ENCODE measurements at regions not wholly inside any gene's neighbourhood (a gene's known extent, or its start where the extent isn't known, plus 50 kb on each side); places are given as distances from the start of the nearest gene placed in this dataset.
"Not testable (repeated sequence)": the region's sequence is repeated elsewhere in the genome, so short reads cannot be mapped to it uniquely, and the experiment has no call there.

DNA sequence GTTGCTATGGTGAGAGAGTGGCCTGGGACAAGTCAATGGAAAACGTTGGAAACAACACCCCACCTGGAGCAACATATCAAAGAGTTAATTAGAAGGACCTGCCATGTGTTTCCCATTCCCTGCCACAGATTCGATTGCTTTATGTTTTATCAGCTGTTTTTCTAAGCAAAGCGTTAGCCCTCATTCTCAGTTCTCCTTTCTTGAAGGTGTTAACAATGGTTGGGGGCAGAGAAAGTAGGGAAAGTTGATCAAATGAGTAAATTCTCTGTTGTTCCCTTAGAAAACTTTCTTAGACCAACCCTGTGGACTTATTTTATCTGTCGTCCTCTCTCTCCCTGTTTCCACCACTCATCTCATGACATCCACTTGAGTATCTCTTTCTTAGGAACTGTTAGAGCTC is 102.5 kb downstream of the ADAMTS15 start:
- no peak for DNase-seq

DNA sequence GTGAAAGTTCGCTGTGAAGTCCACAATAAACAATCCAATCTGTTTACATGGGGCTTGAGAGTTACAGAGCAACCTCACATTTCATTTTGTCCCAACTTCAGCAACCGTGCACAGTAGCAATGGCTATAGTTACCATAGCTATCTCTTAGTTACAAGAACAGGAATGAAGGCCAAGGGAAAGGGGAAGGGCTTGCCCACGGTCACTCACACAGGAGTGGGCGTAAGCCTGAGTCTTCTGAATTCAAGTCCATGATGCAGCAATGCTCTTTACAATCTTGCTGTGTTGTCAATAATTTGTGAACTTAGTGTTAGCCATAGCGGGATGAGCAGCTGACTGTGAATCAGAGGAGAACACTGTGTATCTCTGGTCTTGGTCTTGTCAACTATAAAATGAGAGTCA is 102.9 kb downstream of the ADAMTS15 start:
- DNase-seq = no peak

DNA sequence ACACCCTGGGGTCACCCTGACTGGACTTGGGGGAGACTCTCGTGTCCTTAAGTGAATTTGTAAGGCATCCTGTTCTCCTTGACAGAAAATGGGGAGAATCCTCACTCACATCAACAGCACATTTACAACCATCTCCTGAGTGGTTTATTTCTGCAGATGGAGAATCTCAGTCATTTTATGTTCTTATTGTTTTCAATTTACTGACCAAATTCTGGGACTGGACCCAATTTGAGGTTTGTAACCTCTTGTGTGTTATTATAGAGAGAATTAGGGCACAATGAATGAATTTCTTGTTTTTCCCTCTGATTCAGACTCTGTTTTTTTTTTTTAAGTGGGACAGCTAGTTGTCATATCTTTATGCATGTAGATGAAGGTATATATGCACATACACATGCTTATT is 104.9 kb downstream of the ADAMTS15 start:
- no peak for DNase-seq

DNA sequence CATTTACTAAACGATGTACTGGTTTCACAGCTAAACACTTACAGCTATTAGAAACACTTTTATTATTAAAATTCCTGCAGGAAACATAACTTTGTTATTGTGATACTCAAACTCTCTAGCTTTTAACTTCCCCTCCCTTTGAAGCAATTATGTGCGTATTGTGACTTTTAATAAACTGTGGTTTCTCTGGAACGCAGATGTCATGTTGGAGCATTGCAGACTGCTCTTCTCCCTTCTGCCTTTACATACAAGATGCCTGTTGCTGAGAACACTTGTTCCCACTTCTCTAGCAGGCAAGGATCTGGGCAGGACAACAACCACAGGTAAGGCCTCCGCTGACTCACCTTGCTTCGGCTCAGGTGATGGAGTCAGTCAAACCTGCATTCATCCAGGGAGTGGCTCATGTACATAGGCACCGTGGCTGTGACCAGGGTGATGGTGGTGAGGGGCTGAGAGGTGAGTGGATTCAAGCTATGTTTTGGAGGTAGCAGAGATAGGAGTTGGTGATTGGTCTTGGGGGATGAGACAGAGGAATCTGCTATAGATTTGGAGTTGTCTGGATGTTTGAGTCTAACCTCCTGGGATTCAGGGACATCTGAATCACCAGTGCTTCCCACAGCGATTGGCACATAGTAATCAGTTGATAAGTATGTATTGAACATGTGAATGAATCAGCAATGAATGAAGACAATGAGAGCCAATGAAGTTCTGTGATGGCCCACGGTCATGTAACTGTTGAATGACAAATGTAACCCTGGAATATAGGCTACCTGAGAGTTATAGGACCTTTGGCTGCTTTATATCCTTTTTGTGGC is 106.0 kb downstream of the ADAMTS15 start:
- DNase-seq = no peak

DNA sequence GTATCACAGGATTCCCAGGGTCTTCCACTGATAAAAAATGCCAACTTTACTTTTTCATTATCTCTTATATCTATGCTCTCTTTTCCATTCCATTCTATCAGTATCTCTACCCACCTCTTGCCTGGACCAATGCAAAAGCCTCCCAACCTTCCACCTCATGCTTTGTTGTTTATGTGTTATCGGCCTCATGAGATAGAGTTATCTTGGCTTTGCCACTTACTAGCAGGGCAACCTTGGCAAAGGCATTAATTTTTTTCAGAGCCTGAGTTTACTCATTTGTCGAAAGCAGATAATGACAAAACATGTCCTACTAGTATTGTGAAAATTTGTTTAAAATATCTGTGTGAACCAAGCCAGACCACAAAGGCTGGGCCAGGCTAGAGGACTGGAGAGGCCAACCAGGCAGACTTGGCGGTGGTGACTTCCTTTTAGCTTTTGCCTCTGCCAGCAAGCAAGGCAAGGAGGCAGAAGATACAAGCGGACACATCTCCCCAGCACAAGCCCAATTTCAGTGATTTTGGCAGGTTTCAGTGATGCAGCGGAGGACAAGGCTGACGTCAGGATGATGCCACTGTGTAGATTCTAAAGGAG is 106.9 kb downstream of the ADAMTS15 start:
- no peak for DNase-seq

DNA sequence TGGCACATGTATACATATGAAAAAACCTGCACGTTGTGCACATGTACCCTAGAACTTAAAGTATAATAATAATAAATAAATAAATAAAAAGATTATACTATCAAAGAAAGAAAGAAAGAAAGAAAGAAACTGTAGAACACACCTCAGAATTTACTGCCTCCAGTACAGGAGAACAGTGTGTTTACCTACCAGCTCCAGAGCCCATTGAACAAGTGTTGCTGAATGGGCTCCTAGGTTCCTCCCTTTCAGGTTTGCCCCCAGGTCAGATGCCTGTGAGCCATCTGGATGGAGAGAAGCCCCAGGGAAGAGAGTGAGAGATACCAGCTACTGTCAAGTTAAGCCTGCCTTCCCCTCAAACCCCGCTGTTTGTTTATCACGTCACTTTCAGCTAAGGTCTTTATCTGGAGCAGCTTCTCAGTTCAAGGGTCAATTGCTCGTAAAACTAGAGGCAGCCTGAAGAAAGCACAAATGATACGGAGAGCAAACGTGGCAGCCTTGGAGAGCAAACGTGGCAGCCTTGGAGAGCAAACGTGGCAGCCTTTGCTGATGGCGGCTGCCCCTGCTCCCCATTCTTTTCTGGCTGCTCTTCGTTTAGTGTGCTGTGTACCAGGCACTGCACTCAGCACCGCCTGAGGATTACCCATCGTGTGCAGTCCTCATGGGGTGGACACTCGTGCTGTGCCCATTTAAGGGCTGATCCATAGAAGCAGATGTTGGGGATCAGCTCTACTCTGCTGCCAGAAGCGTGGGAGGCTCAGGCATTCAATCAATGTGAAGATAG is 111.7 kb downstream of the ADAMTS15 start:
- no peak for DNase-seq

DNA sequence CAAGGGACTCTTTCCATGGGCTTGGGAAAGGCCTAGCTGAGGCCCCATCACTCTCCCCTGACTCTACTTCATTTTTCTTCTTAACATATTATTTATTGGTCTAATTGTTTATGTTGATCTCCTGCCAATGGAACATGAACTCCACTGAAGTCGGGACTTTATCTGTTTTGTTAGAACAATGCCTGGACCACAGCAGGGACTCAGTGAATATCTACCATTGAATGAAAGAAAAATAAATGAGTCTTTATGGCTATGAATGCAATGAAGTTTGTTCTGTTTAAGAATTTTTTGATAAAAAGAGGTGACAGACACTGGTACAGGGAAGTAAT is 112.3 kb downstream of the ADAMTS15 start:
- no peak for DNase-seq

DNA sequence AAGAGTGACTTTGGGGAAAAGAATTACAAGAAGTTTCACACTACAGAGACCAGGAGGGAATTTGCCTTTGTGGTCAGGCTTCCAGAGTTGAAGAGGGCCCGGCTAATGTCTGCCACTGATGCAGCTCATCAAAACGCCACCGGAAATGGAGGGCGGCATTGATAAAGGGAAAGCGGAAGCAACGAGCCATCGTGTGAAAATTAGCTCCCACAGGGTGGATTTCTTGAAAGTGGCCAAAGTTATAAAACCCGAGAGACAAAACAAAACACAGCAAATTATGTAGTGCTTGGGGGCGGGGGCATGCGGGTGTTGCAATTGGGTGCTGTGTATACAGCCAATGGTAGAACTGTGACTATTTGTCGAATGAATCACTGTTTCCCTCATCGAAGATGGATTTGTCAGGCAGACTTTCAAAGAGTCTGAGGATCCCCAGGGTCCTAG is 113.0 kb downstream of the ADAMTS15 start:
- DNase-seq = no peak

DNA sequence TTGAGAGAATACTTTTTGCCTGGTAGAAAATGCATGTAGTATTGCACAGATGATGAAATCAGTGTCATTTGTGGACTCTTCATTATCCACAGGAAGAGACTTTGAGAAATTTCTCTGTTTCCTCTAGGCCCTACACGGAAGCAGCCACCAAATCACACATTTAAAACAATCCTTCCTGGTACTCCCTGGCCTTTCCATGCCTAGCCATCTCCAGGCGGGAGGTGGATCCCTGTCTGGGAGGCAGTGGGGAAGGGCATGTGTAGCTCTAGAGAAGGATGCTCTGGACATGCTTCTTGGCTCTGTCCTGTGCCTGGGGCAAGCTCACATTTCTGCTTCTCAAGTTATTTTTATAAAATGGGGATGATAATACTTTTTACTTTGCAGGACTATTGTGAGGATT is 114.1 kb downstream of the ADAMTS15 start:
- no peak for DNase-seq

DNA sequence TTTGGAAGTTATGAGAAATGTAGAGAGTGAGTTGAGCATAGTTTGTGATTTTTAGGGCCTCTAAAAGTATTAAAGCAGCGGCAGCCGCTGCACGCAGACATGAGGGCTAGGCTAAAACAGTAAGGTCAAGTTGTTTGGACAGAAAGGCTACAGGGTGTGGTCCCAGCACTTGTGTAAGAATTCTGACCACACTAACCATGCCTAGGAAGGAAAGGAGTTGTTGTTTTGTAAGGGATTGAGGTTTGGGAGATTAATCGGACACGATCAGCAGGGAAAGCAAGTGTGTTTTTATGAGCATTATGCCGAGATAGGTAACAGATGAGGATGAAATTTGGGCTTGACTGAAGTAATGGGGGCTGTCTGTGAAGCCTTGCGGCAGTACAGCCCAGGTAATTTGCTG is 117.9 kb downstream of the ADAMTS15 start:
- DNase-seq = not testable (repeated sequence)

DNA sequence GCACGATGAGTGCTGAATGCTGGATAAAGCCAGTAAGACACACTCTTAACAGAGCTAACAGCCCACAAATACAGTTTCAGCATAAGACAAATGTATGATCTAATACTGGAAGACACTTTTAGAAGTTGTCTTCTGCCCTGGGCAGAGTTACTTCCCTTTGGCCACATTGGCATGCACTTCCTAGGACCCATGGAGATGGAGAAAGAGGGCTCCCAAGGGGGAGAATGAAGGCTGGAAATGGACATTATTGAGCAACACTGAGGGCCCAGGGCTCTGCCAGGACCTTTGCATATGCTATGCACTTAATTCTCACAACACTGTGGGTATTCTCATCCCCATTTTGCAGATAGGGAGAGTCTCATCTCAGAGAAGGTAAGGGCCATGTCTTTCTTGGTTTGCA is 123.1 kb downstream of the ADAMTS15 start:
- no peak for DNase-seq

DNA sequence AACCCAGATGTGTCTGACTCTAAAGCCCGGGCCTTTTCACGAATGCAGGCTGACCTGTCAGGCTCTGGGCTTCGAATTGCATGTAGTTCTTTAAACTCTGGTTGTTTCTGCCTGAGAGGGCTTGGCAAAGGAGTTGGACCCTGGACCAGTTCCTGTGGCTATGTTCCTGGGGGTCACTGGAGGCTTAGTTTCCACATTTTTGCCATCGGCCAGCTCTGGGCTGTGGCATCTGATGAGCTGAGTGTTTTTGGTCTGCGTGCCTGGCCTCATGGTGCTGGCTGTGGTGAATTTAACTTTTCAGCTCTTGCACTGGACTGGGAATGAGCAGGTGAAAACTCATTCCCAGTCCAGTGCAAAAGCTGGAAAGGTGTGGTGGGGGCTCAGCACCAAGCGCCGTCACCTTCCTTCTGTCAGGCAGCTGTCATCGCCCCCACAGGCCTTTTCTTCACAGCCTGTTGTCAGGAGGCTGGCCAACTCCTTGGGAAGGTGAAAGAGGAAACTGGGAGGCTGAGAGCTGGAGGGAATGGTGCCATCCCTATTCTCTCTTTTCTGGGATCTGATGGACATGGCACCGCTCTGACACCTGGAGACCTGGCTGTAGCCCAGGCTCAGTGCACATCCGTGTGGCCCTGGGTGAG is 123.6 kb downstream of the ADAMTS15 start:
- DNase-seq = no peak

DNA sequence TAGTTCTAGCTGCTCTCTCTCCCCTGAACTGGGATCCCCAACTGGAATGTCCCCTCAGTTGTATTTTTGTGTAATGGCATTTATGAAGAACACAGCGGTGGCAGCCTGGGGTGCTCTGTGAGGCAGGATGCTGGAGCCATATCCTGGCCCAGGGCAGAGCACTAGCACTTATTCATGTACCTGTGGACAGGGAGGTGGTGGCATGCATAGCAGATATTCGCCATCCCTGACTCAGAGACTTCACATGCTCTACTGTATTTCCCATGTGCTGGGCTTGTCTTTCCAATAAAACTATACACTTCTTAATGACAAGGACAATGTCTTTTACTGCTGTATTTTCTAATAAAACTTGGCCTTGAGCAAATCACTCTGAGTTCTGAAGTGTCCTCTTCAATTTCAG is 125.3 kb downstream of the ADAMTS15 start:
- no peak for DNase-seq

DNA sequence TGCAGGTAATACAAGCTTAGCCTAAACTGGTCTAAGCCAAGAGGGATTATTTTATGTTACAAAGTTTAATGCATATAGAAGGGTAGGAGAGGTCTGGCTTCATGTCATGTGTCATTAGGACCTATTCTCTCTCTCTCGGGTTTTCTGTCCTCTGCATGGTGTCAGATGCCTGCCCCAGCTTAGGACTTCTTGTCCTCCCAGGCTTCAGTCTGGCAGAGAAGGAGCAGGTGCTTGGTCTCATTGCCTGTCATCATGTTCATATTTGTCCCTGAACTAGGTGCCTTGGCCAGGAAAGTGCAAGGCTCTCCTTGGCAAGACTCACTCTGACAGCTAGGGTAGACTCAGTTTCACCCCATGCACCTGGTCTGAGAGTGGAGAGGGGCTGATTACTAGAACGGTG is 126.3 kb downstream of the ADAMTS15 start:
- no peak for DNase-seq

DNA sequence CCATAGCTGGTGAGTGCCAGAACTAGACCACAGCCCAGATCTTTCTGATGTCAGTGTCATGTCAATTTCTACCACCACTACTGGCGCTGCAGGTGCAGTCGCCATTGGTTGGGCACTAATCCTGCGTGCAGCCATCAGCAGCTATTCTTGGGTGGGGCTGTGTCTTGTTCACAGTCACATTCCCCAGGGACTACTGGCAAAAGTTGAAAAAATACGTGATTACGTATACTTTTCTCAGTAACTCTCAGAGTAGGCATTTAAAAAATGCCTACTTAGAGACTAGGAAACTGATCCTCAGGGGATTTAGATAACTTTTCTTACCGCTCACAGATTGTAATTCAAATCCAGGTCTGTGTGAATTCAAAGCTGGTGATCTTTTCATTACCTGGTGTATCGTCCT is 127.7 kb downstream of the ADAMTS15 start:
- DNase-seq = no peak

DNA sequence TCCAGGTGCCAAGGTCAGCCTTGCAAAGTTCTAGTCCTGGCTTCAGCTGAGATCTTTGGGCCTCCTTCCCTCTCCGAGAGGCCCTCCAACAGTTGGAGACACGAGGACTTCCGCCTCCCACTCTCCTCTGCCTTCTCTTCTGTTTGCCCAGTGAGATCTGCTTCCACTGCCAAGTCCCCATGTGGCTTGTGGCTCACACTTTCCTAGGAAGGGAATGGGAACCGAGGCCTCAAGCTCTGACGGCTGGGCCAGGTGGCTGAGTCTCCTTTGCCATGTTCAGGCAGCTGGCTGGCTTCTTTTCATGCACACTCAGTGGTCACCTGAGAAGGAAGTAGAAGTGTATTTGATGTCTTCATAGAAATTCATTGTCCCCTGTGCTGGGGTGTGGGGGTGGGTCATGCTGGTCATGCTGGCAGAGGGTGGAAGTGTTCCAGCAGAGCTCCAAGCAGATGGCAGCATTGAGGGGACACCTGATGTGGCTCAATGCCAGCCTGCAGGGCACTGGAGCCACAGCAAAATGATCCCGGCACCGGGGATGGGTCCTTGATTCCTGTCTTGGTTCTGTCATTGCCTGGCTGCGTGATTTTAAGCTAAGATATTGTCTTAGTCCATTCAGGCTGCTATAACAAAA is 130.4 kb downstream of the ADAMTS15 start:
- no peak for DNase-seq

DNA sequence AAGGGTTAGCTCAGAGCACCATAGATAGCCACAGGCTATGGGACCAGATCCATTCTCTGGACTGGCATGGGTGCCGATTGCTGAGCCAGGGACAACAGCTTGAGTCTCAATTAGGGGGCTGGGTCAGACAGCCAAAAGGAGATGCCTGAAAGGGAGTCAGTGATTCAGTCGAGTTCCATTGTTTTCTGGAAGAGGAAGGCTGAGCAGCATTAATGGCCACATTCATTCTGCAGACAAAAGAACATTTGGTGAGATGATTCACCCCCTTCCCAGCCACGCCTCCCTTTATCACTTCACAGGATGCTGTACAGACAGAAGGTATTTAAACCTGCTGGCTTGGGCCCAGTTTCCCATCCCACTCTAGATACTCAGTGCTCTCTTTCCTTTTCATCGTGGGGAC is 131.9 kb downstream of the ADAMTS15 start:
- no peak for DNase-seq

DNA sequence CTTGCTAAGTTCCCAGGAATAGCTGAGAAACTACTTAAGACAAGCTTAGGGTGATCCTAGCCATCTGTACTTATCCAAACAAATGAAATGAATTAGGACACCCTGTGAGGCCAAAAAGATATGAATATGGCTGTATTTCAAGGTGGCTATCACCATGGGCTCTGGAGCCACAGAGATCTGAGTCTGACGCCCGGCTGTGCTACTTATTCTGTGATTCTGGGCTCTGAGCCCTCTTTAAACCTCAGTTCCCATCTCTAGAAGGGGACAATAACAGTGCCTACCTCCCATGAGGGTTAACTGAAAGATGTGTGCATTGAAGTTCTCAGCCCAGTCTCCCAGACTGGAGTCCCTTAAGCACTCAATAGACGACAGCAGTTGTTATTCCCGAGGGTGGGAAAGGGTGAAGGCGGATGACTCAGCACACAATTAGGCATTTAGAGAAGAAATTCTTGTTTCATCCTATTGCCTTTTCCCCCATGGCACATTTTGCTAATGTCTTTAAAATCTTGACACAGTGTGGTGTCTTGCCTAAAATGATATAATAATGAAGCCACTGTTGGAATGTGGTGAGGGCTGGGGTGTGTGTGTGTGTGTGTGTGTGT is 132.5 kb downstream of the ADAMTS15 start:
- DNase-seq = no peak

DNA sequence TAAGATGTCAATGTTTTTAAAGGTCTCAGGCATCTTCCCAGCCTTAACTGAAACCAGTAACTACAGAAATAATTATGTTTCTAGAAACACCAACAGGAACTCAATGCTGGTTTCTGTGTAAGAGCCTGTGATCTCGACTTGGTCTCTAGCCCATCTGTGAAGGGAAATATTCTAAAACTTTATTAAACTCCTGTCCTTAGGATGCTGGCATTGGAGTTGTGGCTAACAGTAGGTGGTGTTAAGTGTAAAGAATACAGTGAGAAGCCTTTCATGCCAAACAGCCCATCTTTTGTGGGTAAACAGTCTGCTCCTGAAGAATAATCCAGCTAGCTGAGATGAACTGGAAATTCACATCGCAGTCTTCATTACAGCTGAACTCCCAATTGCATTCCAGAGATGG is 133.2 kb downstream of the ADAMTS15 start:
- no peak for DNase-seq

DNA sequence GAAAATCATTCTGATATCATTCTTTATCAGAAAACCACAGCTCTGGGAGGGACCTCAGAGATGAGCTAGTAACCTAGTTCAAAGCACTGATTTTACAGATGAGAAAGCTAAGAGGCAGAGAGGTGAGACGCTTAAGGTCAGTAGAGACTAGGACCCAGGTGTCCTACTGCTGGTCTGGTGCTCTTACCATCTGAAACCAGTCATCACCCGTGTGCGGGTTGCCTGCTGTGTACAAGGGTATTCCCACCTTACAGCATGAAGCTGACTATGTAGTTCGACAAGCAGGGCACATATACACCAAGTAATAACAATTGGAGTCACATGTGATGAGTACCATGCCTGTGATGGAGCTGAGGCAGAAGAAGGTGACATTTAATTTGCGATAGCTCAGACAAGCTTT is 133.7 kb downstream of the ADAMTS15 start:
- no peak for DNase-seq

DNA sequence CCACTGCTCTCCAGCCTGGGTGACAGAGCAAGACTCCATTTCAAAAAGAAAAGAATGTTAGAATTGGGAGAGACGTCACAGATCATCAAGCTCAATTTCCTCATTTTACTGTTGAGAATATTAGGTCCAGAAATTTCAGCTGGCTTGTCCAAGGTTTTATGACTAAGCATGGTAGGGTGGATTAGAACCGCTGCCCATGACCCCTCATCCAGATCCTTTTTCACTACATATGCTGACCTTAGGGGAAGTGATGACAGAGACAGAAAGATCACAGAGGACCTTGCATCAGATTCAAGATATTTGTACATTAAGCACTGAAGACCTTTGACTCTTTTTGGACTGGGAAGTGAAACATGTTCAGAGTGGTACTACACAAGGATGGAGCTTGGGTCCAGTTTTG is 134.5 kb downstream of the ADAMTS15 start:
- no peak for DNase-seq

DNA sequence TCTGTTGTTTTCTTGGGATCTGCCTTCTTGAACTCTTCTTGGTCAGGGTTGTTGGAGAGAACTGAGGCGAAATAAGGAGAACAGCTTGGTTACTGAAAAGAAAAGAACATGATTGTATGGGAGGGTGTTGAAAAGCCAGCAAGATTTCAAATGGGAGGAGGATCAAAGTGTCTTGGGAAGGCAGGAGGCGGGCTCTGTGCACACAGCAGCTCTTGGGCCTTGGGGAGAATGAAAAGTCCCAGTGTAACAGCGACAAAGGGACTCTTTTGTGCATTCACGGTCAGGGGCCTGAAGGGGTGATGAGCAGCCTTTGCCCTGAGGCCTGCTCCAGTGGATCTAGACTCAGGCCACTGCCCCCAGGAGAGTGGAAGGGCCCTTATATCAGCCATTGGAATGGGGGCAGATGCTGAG is 135.4 kb downstream of the ADAMTS15 start:
- no peak for DNase-seq
